HEK293 (cell line): ENCODE measurements at regions not wholly inside any gene's neighbourhood (a gene's known extent, or its start where the extent isn't known, plus 50 kb on each side); places are given as distances from the start of the nearest gene placed in this dataset.

Source experiments
- CTCF ChIA-PET: fragments of 350-600 bp; formaldehyde crosslinking; extraction: SDS; loops from one replicate; lab custom pipeline; 2021; ENCODE audit warnings: antibody characterized with exemption; lab: Yijun Ruan, JAX
- POLR2A ChIA-PET: fragments of 300-600 bp; formaldehyde crosslinking; extraction: SDS; loops from one replicate; lab custom pipeline; 2020; ENCODE audit warnings: antibody characterized with exemption, inconsistent platforms; lab: Yijun Ruan, JAX
- H3K27ac ChIP-seq: fragments of 200-500 bp; sonication (Bioruptor generic); 2 replicates; pipeline ENCODE4 v1.5.1; 2014; ENCODE audit warnings: low read depth, low read length, control low read depth, inconsistent platforms; ENCODE audit errors: extremely low read depth
- H3K36me3 ChIP-seq, 2 experiments: fragments of 200-500 bp in 1 of 2; sonication (Bioruptor generic) in 1 of 2; 1 replicate in 1 of 2; 2 replicates in 1 of 2; pipeline ENCODE4 v1.5.1; 2014 to 2017; ENCODE audit warnings: inconsistent platforms in 2 of 2, low read length in 2 of 2; ENCODE audit not compliant: control insufficient read depth in 2 of 2, insufficient read depth in 1 of 2
- H3K4me1 ChIP-seq: fragments of 200-500 bp; sonication (Bioruptor generic); 2 replicates; pipeline ENCODE4 v1.5.1; 2014; ENCODE audit warnings: mild to moderate bottlenecking, low read length, inconsistent platforms; ENCODE audit not compliant: control insufficient read depth, insufficient read depth
- H3K4me3 ChIP-seq: 2 replicates; pipeline ENCODE4 v1.5.1; 2011; ENCODE audit warnings: low read depth, mild to moderate bottlenecking, control low read depth, low read length, moderate library complexity
- H3K9me3 ChIP-seq: fragments of 200-500 bp; sonication (Bioruptor generic); 2 replicates; pipeline ENCODE4 v1.5.1; 2014; ENCODE audit warnings: low read depth, low read length, inconsistent platforms; ENCODE audit not compliant: control insufficient read depth, insufficient read depth
- GLI2 ChIP-seq: fragments of 450-650 bp; formaldehyde crosslinking; IDR thresholded peaks from 2 replicates; pipeline ENCODE4; 2017; ENCODE audit warnings: missing biosample characterization, missing genetic modification characterization, low read depth, borderline replicate concordance
- MYNN ChIP-seq: fragments of 450-650 bp; formaldehyde crosslinking; IDR thresholded peaks from 2 replicates; pipeline ENCODE4 v1.5.1; 2016; ENCODE audit warnings: missing biosample characterization, missing genetic modification characterization, borderline replicate concordance
- MZF1 ChIP-seq: fragments of 450-650 bp; formaldehyde crosslinking; IDR thresholded peaks from 2 replicates; pipeline ENCODE4 v1.5.1; 2017; ENCODE audit warnings: missing biosample characterization, missing genetic modification characterization, borderline replicate concordance
- SALL2 ChIP-seq: fragments of 450-650 bp; formaldehyde crosslinking; IDR thresholded peaks from 2 replicates; pipeline ENCODE4 v1.5.0; 2017; ENCODE audit warnings: missing biosample characterization, mild to moderate bottlenecking, missing genetic modification characterization, borderline replicate concordance
- ZBTB26 ChIP-seq: fragments of 450-650 bp; formaldehyde crosslinking; optimal IDR thresholded peaks from 2 replicates; pipeline ENCODE3; 2016; ENCODE audit warnings: missing biosample characterization, mild to moderate bottlenecking, missing genetic modification characterization
- ZNF10 ChIP-seq: fragments of 450-650 bp; formaldehyde crosslinking; IDR thresholded peaks from 2 replicates; pipeline ENCODE4 v1.5.1; 2017; ENCODE audit warnings: missing biosample characterization, missing genetic modification characterization
- ZNF16 ChIP-seq: fragments of 450-650 bp; formaldehyde crosslinking; IDR thresholded peaks from 2 replicates; pipeline ENCODE4 v1.5.1; 2016; ENCODE audit warnings: low read depth, missing biosample characterization, missing genetic modification characterization
- ZNF223 ChIP-seq: fragments of 450-650 bp; formaldehyde crosslinking; IDR thresholded peaks from 2 replicates; pipeline ENCODE4 v1.5.1; 2016; ENCODE audit warnings: missing biosample characterization, missing genetic modification characterization
- ZNF26 ChIP-seq: fragments of 450-650 bp; formaldehyde crosslinking; IDR thresholded peaks from 2 replicates; pipeline ENCODE4 v1.5.1; 2016; ENCODE audit warnings: missing biosample characterization, missing genetic modification characterization
- ZNF423 ChIP-seq: fragments of 450-650 bp; formaldehyde crosslinking; IDR thresholded peaks from 2 replicates; pipeline ENCODE4 v1.5.1; 2016; ENCODE audit warnings: missing biosample characterization, missing genetic modification characterization
- ZNF473 ChIP-seq: fragments of 450-650 bp; formaldehyde crosslinking; IDR thresholded peaks from 2 replicates; pipeline ENCODE4 v1.5.1; 2017; ENCODE audit warnings: missing biosample characterization, missing genetic modification characterization
- TF ChIP-seq, protein P1 (sequence below): fragments of 450-650 bp; formaldehyde crosslinking; IDR thresholded peaks from 2 replicates; pipeline ENCODE4 v1.5.1; 2017; ENCODE audit warnings: missing biosample characterization, mild to moderate bottlenecking, missing genetic modification characterization, moderate library complexity
- TF ChIP-seq, protein P2 (sequence below): fragments of 450-650 bp; formaldehyde crosslinking; IDR thresholded peaks from 2 replicates; pipeline ENCODE4 v1.5.1; 2016; ENCODE audit warnings: missing biosample characterization, missing genetic modification characterization
- TF ChIP-seq, protein P3 (sequence below): fragments of 450-650 bp; formaldehyde crosslinking; IDR thresholded peaks from 2 replicates; pipeline ENCODE4 v1.5.1; 2016; ENCODE audit warnings: missing biosample characterization, missing genetic modification characterization
- TF ChIP-seq, protein P4 (sequence below): fragments of 450-650 bp; formaldehyde crosslinking; IDR thresholded peaks from 2 replicates; pipeline ENCODE4 v1.5.1; 2016; ENCODE audit warnings: missing biosample characterization, missing genetic modification characterization, borderline replicate concordance

DNA sequence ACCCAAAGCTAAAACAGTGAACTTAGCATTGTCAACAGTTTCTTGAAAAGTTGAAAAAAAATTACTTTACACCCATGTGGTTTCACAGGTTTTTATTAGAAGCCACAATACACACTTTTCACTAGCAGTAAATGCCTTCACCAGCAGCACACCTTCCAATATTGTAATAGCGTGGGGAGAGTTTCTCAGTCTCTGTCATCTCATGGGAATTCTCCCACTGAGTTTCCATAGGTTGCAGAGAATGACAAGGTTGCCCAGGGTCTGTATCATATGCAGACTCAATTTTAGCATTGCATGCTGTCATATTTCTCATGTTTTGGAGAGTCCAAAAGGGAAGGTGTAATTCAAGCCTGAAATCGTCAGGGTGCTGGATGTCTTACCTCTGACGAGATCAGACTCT is 486.1 kb upstream of the TENM3 start:
- Histone ChIP-seq H3K36me3 (no peaks in the 10 kb centered on the region), H3K4me3 (no peak overlapping the region), H3K9me3 (no peaks in the 10 kb centered on the region), H3K27ac (no peak overlapping the region), H3K4me1 (no peaks in the 10 kb centered on the region; the same call in 1 of the 2 replicates)
- TF ChIP-seq, protein P1, sequence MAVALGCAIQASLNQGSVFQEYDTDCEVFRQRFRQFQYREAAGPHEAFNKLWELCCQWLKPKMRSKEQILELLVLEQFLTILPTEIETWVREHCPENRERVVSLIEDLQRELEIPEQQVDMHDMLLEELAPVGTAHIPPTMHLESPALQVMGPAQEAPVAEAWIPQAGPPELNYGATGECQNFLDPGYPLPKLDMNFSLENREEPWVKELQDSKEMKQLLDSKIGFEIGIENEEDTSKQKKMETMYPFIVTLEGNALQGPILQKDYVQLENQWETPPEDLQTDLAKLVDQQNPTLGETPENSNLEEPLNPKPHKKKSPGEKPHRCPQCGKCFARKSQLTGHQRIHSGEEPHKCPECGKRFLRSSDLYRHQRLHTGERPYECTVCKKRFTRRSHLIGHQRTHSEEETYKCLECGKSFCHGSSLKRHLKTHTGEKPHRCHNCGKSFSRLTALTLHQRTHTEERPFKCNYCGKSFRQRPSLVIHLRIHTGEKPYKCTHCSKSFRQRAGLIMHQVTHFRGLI (tag by site-specific recombination) = no peak
- TF ChIP-seq, protein P2, sequence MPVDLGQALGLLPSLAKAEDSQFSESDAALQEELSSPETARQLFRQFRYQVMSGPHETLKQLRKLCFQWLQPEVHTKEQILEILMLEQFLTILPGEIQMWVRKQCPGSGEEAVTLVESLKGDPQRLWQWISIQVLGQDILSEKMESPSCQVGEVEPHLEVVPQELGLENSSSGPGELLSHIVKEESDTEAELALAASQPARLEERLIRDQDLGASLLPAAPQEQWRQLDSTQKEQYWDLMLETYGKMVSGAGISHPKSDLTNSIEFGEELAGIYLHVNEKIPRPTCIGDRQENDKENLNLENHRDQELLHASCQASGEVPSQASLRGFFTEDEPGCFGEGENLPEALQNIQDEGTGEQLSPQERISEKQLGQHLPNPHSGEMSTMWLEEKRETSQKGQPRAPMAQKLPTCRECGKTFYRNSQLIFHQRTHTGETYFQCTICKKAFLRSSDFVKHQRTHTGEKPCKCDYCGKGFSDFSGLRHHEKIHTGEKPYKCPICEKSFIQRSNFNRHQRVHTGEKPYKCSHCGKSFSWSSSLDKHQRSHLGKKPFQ (tag by site-specific recombination) = no peak
- TF ChIP-seq ZNF223 (tag by site-specific recombination) (no peak), ZBTB26 (tag by site-specific recombination) (no peak), MYNN (tag by site-specific recombination) (no peak), SALL2 (tag by site-specific recombination) (no peak), ZNF423 (tag by site-specific recombination) (no peak), GLI2 (tag by site-specific recombination) (no peak), ZNF473 (tag by site-specific recombination) (no peak), MZF1 (tag by site-specific recombination) (no peak), ZNF26 (no peak), ZNF16 (tag by site-specific recombination) (no peak), ZNF10 (tag by site-specific recombination) (no peak)
- TF ChIP-seq, protein P3, sequence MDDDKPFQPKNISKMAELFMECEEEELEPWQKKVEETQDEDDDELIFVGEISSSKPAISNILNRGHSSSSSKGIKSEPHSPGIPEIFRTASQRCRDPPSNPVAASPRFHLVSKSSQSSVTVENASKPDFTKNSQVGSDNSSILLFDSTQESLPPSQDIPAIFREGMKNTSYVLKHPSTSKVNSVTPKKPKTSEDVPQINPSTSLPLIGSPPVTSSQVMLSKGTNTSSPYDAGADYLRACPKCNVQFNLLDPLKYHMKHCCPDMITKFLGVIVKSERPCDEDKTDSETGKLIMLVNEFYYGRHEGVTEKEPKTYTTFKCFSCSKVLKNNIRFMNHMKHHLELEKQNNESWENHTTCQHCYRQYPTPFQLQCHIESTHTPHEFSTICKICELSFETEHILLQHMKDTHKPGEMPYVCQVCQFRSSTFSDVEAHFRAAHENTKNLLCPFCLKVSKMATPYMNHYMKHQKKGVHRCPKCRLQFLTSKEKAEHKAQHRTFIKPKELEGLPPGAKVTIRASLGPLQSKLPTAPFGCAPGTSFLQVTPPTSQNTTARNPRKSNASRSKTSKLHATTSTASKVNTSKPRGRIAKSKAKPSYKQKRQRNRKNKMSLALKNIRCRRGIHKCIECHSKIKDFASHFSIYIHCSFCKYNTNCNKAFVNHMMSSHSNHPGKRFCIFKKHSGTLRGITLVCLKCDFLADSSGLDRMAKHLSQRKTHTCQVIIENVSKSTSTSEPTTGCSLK (tag by site-specific recombination) = no peak
- TF ChIP-seq, protein P4, sequence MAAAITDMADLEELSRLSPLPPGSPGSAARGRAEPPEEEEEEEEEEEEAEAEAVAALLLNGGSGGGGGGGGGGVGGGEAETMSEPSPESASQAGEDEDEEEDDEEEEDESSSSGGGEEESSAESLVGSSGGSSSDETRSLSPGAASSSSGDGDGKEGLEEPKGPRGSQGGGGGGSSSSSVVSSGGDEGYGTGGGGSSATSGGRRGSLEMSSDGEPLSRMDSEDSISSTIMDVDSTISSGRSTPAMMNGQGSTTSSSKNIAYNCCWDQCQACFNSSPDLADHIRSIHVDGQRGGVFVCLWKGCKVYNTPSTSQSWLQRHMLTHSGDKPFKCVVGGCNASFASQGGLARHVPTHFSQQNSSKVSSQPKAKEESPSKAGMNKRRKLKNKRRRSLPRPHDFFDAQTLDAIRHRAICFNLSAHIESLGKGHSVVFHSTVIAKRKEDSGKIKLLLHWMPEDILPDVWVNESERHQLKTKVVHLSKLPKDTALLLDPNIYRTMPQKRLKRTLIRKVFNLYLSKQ = no peak
- ChIA-PET CTCF (no interaction called here), POLR2A (no interaction called here)
